Mucosa of rectum (tissue), 2 donors: ENCODE measurements at regions not wholly inside any gene's neighbourhood (a gene's known extent, or its start where the extent isn't known, plus 50 kb on each side); places are given as distances from the start of the nearest gene placed in this dataset.

Experiments
- H3K27ac ChIP-seq, 2 donors: one replicate each; pipeline ENCODE4 v1.7.0; 2013; ENCODE audit warnings: inconsistent platforms in 2 of 2, low read depth in 2 of 2, low read length in 2 of 2
- H3K27me3 ChIP-seq, 2 donors: one replicate each; pipeline ENCODE4 v1.7.0; 2013; ENCODE audit warnings: low read length in 2 of 2; ENCODE audit not compliant: control insufficient read depth in 2 of 2, insufficient read depth in 2 of 2
- H3K36me3 ChIP-seq, 2 donors: one replicate each; pipeline ENCODE4 v1.7.0; 2013; ENCODE audit warnings: low read length in 2 of 2; ENCODE audit not compliant: control insufficient read depth in 2 of 2, insufficient read depth in 2 of 2
- H3K4me1 ChIP-seq, 2 donors: one replicate each; pipeline ENCODE4 v1.7.0; 2013; ENCODE audit warnings: low read length in 2 of 2, mild to moderate bottlenecking in 1 of 2; ENCODE audit not compliant: control insufficient read depth in 2 of 2, insufficient read depth in 2 of 2
- H3K4me3 ChIP-seq, 2 donors: one replicate each; pipeline ENCODE4 v1.7.0; 2013; ENCODE audit warnings: low read length in 2 of 2
- H3K9ac ChIP-seq, 2 donors: one replicate each; pipeline ENCODE4 v1.7.0; 2013; ENCODE audit warnings: low read length in 2 of 2, low read depth in 1 of 2, mild to moderate bottlenecking in 1 of 2
- H3K9me3 ChIP-seq, 2 donors: one replicate each; pipeline ENCODE4 v1.7.0; 2013; ENCODE audit warnings: low read length in 2 of 2; ENCODE audit not compliant: control insufficient read depth in 2 of 2
- donor health status: healthy.
- donor health status: Normal muscosa, but diverticular disease.

- Histone ChIP-seq H3K36me3 (no peaks in the 10 kb centered on the region), H3K27ac (no peak overlapping the region), H3K4me3 (no peak overlapping the region), H3K9me3 (no peaks in the 10 kb centered on the region), H3K9ac (no peak overlapping the region), H3K27me3 (no peaks in the 10 kb centered on the region), H3K4me1 (no peaks in the 10 kb centered on the region)
Measured at GRCh38 chr6:21856456-21856825, 262.9 kb downstream of the SOX4 start.

GRCh38 chr6:21856844-21857243, 263.3 kb downstream of the SOX4 start:
- H3K36me3 ChIP-seq: no peaks in the 10 kb centered on the region
- no peak overlapping the region for H3K27ac ChIP-seq
- H3K9ac ChIP-seq: no peak overlapping the region
- no peak overlapping the region for H3K4me3 ChIP-seq
- no peaks in the 10 kb centered on the region for H3K27me3 ChIP-seq
- H3K4me1 ChIP-seq: no peaks in the 10 kb centered on the region
- no peaks in the 10 kb centered on the region for H3K9me3 ChIP-seq

GRCh38 chr6:21858076-21858475, 264.5 kb downstream of the SOX4 start:
- H3K4me3 ChIP-seq: no peak overlapping the region
- no peaks in the 10 kb centered on the region for H3K36me3 ChIP-seq
- H3K9me3 ChIP-seq: no peaks in the 10 kb centered on the region
- H3K27ac ChIP-seq: no peak overlapping the region
- no peaks in the 10 kb centered on the region for H3K4me1 ChIP-seq
- H3K27me3 ChIP-seq: no peaks in the 10 kb centered on the region
- no peak overlapping the region for H3K9ac ChIP-seq

GRCh38 chr6:21859193-21859735, 265.7 kb downstream of the SOX4 start:
- Histone ChIP-seq H3K4me1 (no peaks in the 10 kb centered on the region), H3K36me3 (no peaks in the 10 kb centered on the region), H3K9ac (no peak overlapping the region), H3K4me3 (no peak overlapping the region), H3K9me3 (no peaks in the 10 kb centered on the region), H3K27ac (no peak overlapping the region), H3K27me3 (no peaks in the 10 kb centered on the region)

GRCh38 chr6:21861942-21862341, 268.4 kb downstream of the SOX4 start:
- Histone ChIP-seq H3K27ac (no peak overlapping the region), H3K4me3 (no peak overlapping the region), H3K4me1 (no peaks in the 10 kb centered on the region), H3K36me3 (no peaks in the 10 kb centered on the region), H3K27me3 (no peaks in the 10 kb centered on the region), H3K9ac (no peak overlapping the region), H3K9me3 (no peaks in the 10 kb centered on the region)

- no peak overlapping the region for H3K9ac ChIP-seq
- H3K9me3 ChIP-seq: no peaks in the 10 kb centered on the region
- H3K4me3 ChIP-seq: no peak overlapping the region
- no peaks in the 10 kb centered on the region for H3K36me3 ChIP-seq
- H3K4me1 ChIP-seq: no peaks in the 10 kb centered on the region
- no peak overlapping the region for H3K27ac ChIP-seq
- H3K27me3 ChIP-seq: no peaks in the 10 kb centered on the region
Measured at GRCh38 chr6:21864206-21864605, 270.7 kb downstream of the SOX4 start.

- no peaks in the 10 kb centered on the region for H3K27me3 ChIP-seq
- no peaks in the 10 kb centered on the region for H3K9me3 ChIP-seq
- H3K36me3 ChIP-seq: no peaks in the 10 kb centered on the region
- H3K4me3 ChIP-seq: no peak overlapping the region
- no peaks in the 10 kb centered on the region for H3K4me1 ChIP-seq
- no peak overlapping the region for H3K9ac ChIP-seq
- H3K27ac ChIP-seq: no peak overlapping the region
Measured at GRCh38 chr6:21868226-21868625, 274.7 kb downstream of the SOX4 start.

- no peaks in the 10 kb centered on the region for H3K27me3 ChIP-seq
Measured at GRCh38 chr6:21869085-21869771, 275.7 kb downstream of the SOX4 start.

GRCh38 chr6:21870076-21870730, 276.7 kb downstream of the SOX4 start:
- no peaks in the 10 kb centered on the region for H3K27me3 ChIP-seq
- no peak overlapping the region for H3K9ac ChIP-seq
- no peak overlapping the region for H3K4me3 ChIP-seq
- no peaks in the 10 kb centered on the region for H3K9me3 ChIP-seq
- no peaks in the 10 kb centered on the region for H3K4me1 ChIP-seq
- no peaks in the 10 kb centered on the region for H3K36me3 ChIP-seq
- no peak overlapping the region for H3K27ac ChIP-seq

More at GRCh38 chr6:21869085-21869771, 275.7 kb downstream of the SOX4 start:
- Histone ChIP-seq H3K4me3 (no peak overlapping the region), H3K27ac (no peak overlapping the region), H3K9ac (no peak overlapping the region), H3K4me1 (no peaks in the 10 kb centered on the region), H3K36me3 (no peaks in the 10 kb centered on the region), H3K9me3 (no peaks in the 10 kb centered on the region)

- H3K27ac ChIP-seq: no peak overlapping the region
- H3K4me1 ChIP-seq: no peaks in the 10 kb centered on the region
- H3K4me3 ChIP-seq: no peak overlapping the region
- H3K9me3 ChIP-seq: no peaks in the 10 kb centered on the region
- H3K36me3 ChIP-seq: no peaks in the 10 kb centered on the region
- H3K9ac ChIP-seq: no peak overlapping the region
- H3K27me3 ChIP-seq: no peaks in the 10 kb centered on the region
Measured at GRCh38 chr6:21871831-21872230, 278.3 kb downstream of the SOX4 start.
